ENCODE measurements at regions not wholly inside any gene's neighbourhood (a gene's known extent, or its start where the extent isn't known, plus 50 kb on each side); places are given as distances from the start of the nearest gene placed in this dataset.

- DNase-seq (ENCODE audit: low read depth): no peak
- no peak overlapping the region for H3K4me3 ChIP-seq (ENCODE audit: low read depth, low read length)
- no peak for TF ChIP-seq CTCF (IDR thresholded peaks at IDR 0.05; ENCODE audit: low read depth, low read length, missing control alignments)
Measured at GRCh38 chr4:77493829-77494551, 111.6 kb upstream of the CXCL13 start.

- TF ChIP-seq CTCF (IDR thresholded peaks at IDR 0.05; ENCODE audit: low read depth, low read length, missing control alignments): no peak
- DNase-seq (ENCODE audit: low read depth): no peak
- no peak overlapping the region for H3K4me3 ChIP-seq (ENCODE audit: low read depth, low read length)
Measured at GRCh38 chr4:77496457-77496856, 109.2 kb upstream of the CXCL13 start.

- TF ChIP-seq CTCF (IDR thresholded peaks at IDR 0.05; ENCODE audit: low read depth, low read length, missing control alignments): no peak
- no peak overlapping the region for H3K4me3 ChIP-seq (ENCODE audit: low read depth, low read length)
- no peak for DNase-seq (ENCODE audit: low read depth)
Measured at GRCh38 chr4:77500801-77501200, 104.8 kb upstream of the CXCL13 start.

GRCh38 chr4:77501240-77501639 is 104.4 kb upstream of the CXCL13 start:
- no peak for TF ChIP-seq CTCF (IDR thresholded peaks at IDR 0.05; ENCODE audit: low read depth, low read length, missing control alignments)
- no peak for DNase-seq (ENCODE audit: low read depth)
- H3K4me3 ChIP-seq (ENCODE audit: low read depth, low read length): no peak overlapping the region

- no peak for TF ChIP-seq CTCF (IDR thresholded peaks at IDR 0.05; ENCODE audit: low read depth, low read length, missing control alignments)
- no peak for DNase-seq (ENCODE audit: low read depth)
- H3K4me3 ChIP-seq (ENCODE audit: low read depth, low read length): no peak overlapping the region
Measured at GRCh38 chr4:77501851-77502250, 103.8 kb upstream of the CXCL13 start.

GRCh38 chr4:77504407-77504806 is 101.2 kb upstream of the CXCL13 start:
- no peak for TF ChIP-seq CTCF (IDR thresholded peaks at IDR 0.05; ENCODE audit: low read depth, low read length, missing control alignments)
- no peak overlapping the region for H3K4me3 ChIP-seq (ENCODE audit: low read depth, low read length)
- no peak for DNase-seq (ENCODE audit: low read depth)
